GM18873 (cell line): ENCODE measurements at regions not wholly inside any gene's neighbourhood (a gene's known extent, or its start where the extent isn't known, plus 50 kb on each side); places are given as distances from the start of the nearest gene placed in this dataset.
"Not testable (repeated sequence)": the region's sequence is repeated elsewhere in the genome, so short reads cannot be mapped to it uniquely, and the experiment has no call there.

Experiments used
- ATAC-seq: cut with Tn5 transposase; IDR thresholded peaks from one replicate; pipeline ENCODE4 v1.9.1; 2021; ENCODE audit warnings: mild to moderate bottlenecking, moderate library complexity, moderate number of reproducible peaks; ENCODE audit not compliant: unreplicated experiment, low FRiP score

DNA sequence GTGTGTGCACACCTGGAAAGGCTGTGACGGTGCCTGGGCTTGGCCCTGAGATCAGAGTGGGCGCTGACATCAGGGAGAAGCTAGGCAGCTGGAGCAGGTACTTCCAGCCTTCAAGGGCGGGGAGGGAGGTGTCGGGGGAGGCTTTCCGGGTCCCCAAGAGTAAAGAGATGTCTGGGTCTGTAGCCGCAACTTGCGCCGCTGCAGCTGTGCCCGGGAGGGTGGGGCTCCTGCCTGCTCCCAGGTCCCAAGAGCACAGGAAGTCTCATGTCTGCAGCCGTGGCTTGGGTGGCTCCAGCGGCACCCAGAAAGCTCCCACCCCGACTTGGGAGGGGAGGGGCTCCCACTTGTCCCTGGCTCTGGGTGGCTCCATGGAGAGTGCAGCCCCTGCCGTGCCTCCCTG lies 103.2 kb upstream of the BNIP2 start:
- no peak for ATAC-seq

- ATAC-seq, result no peak
These were observed 102.6 kb upstream of the BNIP2 start for GRCh38 chr15:59791755-59792154.

- no peak for ATAC-seq
These were observed 102.0 kb upstream of the BNIP2 start for GRCh38 chr15:59791079-59791478.

DNA sequence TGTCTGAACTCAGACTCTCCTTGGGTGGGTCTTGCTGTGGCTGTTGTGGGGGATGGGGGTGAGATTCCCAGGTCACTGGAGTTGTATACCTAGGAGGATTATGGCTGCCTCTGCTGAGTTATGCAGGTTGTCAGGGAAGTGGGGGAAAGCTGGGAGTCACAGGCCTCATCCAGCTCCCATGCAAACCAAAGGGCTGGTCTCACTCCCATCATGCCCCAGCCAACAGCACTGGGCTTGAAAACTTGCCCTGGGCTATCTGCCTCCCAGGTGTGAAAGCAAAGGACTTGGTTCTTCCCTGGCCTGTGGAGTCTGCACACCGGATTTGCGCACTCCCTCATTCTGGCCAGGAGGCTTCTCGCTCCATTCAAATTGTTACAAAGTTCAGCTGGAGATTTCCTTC lies 97.3 kb upstream of the BNIP2 start:
- not testable (repeated sequence) for ATAC-seq

DNA sequence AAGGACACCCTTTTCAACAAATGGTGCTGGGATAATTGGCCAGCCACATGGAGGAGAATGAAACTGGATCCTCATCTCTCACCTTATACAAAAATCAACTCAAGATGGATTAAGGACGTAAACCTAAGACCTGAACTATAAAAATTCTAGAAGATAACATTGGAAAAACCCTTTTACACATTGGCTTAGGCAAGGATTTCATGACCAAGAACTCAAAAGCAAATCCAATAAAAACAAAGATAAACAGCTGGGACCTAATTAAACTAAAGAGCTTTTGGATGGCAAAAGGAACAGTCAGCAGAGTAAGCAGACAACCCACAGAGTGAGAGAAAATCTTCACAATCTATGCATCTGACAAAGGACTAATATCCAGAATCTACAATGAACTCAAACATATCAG lies 96.9 kb upstream of the BNIP2 start:
- not testable (repeated sequence) for ATAC-seq

DNA sequence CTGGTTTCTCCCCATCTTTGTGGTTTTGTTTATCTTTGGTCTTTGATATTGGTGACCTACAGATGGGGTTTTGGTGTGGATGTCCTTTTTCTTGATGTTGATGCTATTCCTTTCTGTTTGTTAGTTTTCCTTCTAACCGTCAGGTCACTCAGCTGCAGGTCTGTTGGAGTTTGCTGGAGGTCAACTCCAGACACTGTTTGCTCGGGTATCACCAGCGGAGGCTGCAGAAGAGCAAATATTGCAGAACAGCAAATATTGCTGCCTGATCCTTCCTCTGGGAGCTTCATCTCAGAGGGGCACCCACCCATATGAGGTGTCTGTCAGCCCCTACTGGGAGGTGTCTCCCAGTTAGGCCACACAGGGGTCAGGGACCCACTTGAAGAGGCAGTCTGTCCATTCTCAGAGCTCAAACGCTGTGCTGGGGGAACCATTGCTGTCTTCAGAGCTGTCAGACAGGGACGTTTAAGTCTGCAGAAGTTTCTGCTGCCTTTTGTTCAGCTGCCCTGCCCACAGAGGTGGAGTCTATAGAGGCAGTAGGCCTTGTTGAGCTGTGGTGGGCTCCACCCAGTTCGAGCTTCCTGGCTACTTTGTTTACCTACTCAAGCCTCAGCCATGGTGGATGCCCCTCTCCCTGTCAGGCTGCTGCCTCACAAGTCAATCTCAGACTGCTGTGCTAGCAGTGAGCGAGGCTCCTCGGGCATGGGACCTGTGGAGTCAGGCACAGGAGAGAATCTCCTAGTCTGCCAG lies 94.8 kb upstream of the BNIP2 start:
- not testable (repeated sequence) for ATAC-seq

DNA sequence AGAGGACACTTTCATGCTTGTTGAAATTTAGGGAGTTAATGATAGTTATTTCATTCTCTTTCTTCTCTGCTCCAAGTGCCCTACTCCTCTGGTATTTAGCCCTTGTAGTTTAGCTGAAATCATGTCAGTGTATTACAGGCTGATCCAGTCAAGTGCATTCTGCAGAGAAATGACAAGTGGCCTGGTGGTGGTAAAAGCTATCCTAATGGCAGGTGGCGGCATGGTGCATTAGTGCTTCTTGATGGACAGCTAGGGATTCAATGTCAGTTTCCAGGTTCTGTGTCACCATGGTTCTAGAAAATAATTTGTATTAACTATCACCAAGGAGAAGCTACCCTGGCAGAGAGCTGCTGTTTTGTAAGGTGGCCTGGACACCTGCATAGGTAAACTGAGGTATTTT lies 90.0 kb upstream of the BNIP2 start:
- ATAC-seq, result no peak

GRCh38 chr15:59764775-59765174 lies 75.7 kb upstream of the BNIP2 start:
- no peak for ATAC-seq

GRCh38 chr15:59762558-59762957 lies 73.4 kb upstream of the BNIP2 start:
- ATAC-seq, result no peak

GRCh38 chr15:59760256-59760655 lies 71.1 kb upstream of the BNIP2 start:
- not testable (repeated sequence) for ATAC-seq

DNA sequence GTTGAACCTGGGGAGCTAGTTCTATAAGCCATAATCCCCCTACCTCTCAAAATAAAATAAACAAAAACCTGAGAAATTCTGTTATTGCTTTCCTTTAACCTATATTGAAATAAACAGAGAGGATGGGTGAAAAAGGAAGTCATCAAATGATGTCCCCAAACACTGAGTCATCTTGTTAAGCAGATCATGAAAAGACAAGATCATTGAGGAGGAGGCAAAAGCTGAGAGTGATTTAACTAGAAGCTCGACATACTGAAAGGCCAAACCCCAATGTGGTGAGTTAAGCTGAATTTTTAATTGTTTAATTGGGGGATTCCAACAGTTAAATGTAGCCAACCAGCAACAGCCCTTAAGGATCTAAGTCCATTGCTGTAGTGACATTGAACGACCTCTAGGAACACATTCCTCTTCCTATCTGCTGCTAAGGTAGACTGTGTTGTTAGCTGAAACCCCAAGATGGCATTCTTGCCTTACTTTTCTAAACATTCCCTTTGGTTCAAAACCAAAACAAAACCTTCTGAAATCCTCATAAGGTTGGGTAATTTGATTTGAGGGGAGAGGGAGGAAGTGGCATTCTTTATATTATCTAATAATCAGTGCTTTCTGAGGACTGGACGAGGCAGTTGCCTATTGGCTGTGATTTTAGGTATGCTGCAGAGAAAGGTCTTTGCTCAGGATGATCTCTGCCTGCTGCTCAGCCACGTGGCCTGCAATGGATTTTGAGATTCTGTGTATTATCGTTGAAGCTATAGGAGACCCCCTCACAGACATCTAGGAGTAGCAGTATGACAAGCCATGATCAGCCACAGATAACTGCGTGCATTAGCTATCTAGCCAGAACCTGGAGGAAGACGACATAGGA lies 62.7 kb upstream of the BNIP2 start:
- ATAC-seq, result no peak

- no peak for ATAC-seq
These were observed 57.7 kb upstream of the BNIP2 start for GRCh38 chr15:59746777-59747176.

DNA sequence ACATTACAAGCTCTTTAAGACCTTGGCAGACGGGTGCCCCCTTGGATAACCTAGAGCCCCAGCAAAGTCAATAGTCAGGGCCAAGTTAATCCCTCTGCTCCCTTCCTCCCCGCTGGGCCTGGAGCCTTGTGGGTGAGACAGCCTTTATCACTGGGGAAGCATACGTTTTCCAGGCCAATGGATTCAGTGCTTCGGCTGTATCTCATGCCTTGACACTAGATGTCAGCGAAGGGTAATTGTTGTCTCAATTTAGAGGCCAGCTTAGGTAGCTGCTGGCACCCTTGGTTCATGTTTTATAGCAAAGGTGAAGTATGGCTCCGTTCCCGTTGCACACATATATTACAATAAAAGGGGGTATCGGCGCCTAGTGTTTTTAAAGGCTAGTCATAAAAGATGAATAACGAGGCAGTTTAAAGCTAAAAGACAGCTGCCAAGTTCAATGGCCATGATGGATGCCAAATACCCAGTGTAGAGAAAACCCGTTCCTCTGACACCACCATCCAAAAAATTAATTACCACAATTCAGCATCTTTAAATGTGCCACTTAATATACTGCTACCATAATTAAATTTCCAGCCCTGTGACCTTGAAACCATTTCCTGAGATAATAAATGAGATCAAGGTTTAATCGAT lies 52.3 kb upstream of the BNIP2 start:
- no peak for ATAC-seq

- no peak for ATAC-seq
These were observed 50.6 kb upstream of the BNIP2 start for GRCh38 chr15:59739557-59740186.
